H9 (cell line): ENCODE measurements at regions not wholly inside any gene's neighbourhood (a gene's known extent, or its start where the extent isn't known, plus 50 kb on each side); places are given as distances from the start of the nearest gene placed in this dataset.

Experiments used
- DNase-seq: peaks from one replicate; pipeline ENCODE4 v3.0.0-alpha.2; 2017
- H2AFZ ChIP-seq: one replicate; pipeline ENCODE4 v1.6.1; 2013; ENCODE audit warnings: mild to moderate bottlenecking, low read length, control low read depth, moderate library complexity
- H2AK5ac ChIP-seq: 2 replicates; pipeline ENCODE4 v1.6.1; 2013; ENCODE audit warnings: low read length, control low read depth, mixed read lengths; ENCODE audit not compliant: insufficient read length
- H2BK120ac ChIP-seq: one replicate; pipeline ENCODE4 v1.6.1; 2013; ENCODE audit warnings: low read depth, mild to moderate bottlenecking, low read length, control low read depth, inconsistent platforms; ENCODE audit not compliant: poor library complexity, severe bottlenecking
- H2BK12ac ChIP-seq: 2 replicates; pipeline ENCODE4 v1.6.1; 2013; ENCODE audit warnings: low read length, control low read depth, mixed read lengths, low read depth; ENCODE audit not compliant: insufficient read length
- H2BK15ac ChIP-seq: 2 replicates; pipeline ENCODE4 v1.6.1; 2013; ENCODE audit warnings: low read depth, low read length, control low read depth
- H2BK20ac ChIP-seq: one replicate; pipeline ENCODE4 v1.6.1; 2013; ENCODE audit warnings: low read depth, mild to moderate bottlenecking, low read length, control low read depth, inconsistent platforms; ENCODE audit not compliant: poor library complexity, severe bottlenecking
- H2BK5ac ChIP-seq: 2 replicates; pipeline ENCODE4 v1.6.1; 2013; ENCODE audit warnings: low read length, control low read depth, mixed read lengths; ENCODE audit not compliant: insufficient read length
- H3K14ac ChIP-seq: 2 replicates; pipeline ENCODE4 v1.6.1; 2013; ENCODE audit warnings: low read length, control low read depth; ENCODE audit not compliant: insufficient read depth
- H3K18ac ChIP-seq: 2 replicates; pipeline ENCODE4 v1.6.1; 2013; ENCODE audit warnings: low read depth, mild to moderate bottlenecking, mixed read lengths, low read length, control low read depth; ENCODE audit not compliant: insufficient read length
- H3K23ac ChIP-seq: 2 replicates; pipeline ENCODE4 v1.6.1; 2013; ENCODE audit warnings: low read length, control low read depth, mixed read lengths, low read depth; ENCODE audit not compliant: insufficient read length
- H3K23me2 ChIP-seq: 2 replicates; pipeline ENCODE4 v1.6.1; 2013; ENCODE audit warnings: low read depth, mild to moderate bottlenecking, mixed read lengths, low read length, control low read depth; ENCODE audit not compliant: insufficient read length, poor library complexity, severe bottlenecking
- H3K27ac ChIP-seq: 2 replicates; pipeline ENCODE4 v1.5.1; 2013; ENCODE audit warnings: low read length, control low read depth, mixed read lengths, low read depth; ENCODE audit not compliant: insufficient read length
- H3K27me3 ChIP-seq: 2 replicates; pipeline ENCODE4 v1.6.1; 2013; ENCODE audit warnings: low read length, control low read depth, inconsistent platforms; ENCODE audit not compliant: insufficient read depth
- H3K4ac ChIP-seq: 2 replicates; pipeline ENCODE4 v1.6.1; 2013; ENCODE audit warnings: low read depth, mild to moderate bottlenecking, control low read depth, inconsistent platforms, low read length, moderate library complexity
- H3K4me1 ChIP-seq: 2 replicates; pipeline ENCODE4 v1.6.1; 2013; ENCODE audit warnings: low read length, control low read depth, inconsistent platforms; ENCODE audit not compliant: insufficient read depth
- H3K4me2 ChIP-seq: 2 replicates; pipeline ENCODE4 v1.6.1; 2013; ENCODE audit warnings: low read length, control low read depth, mixed read lengths; ENCODE audit not compliant: insufficient read length, insufficient read depth
- H3K56ac ChIP-seq: 2 replicates; pipeline ENCODE4 v1.6.1; 2013; ENCODE audit warnings: low read depth, mild to moderate bottlenecking, mixed read lengths, low read length, control low read depth; ENCODE audit not compliant: insufficient read length
- H3K79me1 ChIP-seq: 2 replicates; pipeline ENCODE4 v1.6.1; 2013; ENCODE audit warnings: low read depth, mild to moderate bottlenecking, moderate library complexity, low read length, control low read depth, inconsistent platforms; ENCODE audit not compliant: insufficient read depth, poor library complexity, severe bottlenecking
- H3K79me2 ChIP-seq: 2 replicates; pipeline ENCODE4 v1.6.1; 2013; ENCODE audit warnings: low read length, control low read depth, inconsistent platforms; ENCODE audit not compliant: insufficient read depth
- H3K9ac ChIP-seq: 2 replicates; pipeline ENCODE4 v1.6.1; 2013; ENCODE audit warnings: low read length, control low read depth, mixed read lengths; ENCODE audit not compliant: insufficient read length; ENCODE audit errors: extremely low read depth
- H3K9me3 ChIP-seq: one replicate; pipeline ENCODE4 v1.6.1; 2013; ENCODE audit warnings: low read depth, low read length, inconsistent platforms; ENCODE audit not compliant: control insufficient read depth
- H3T11ph ChIP-seq: one replicate; pipeline ENCODE4 v1.6.1; 2013; ENCODE audit warnings: mild to moderate bottlenecking, low read length, control low read depth, inconsistent platforms
- H4K20me1 ChIP-seq: one replicate; pipeline ENCODE4 v1.6.1; 2013; ENCODE audit not compliant: control insufficient read depth, insufficient read length, insufficient read depth
- H4K5ac ChIP-seq: 2 replicates; pipeline ENCODE4 v1.6.1; 2013; ENCODE audit warnings: low read depth, mild to moderate bottlenecking, mixed read lengths, low read length, control low read depth; ENCODE audit not compliant: insufficient read length
- H4K8ac ChIP-seq: replicated peaks from 2 replicates; pipeline ENCODE4 v1.6.1; 2013; ENCODE audit warnings: low read length, control low read depth, mixed read lengths, low read depth; ENCODE audit not compliant: insufficient read length
- H4K91ac ChIP-seq: 2 replicates; pipeline ENCODE4 v1.6.1; 2013; ENCODE audit warnings: low read depth, mild to moderate bottlenecking, moderate library complexity, mixed read lengths, low read length, control low read depth; ENCODE audit not compliant: insufficient read length
- H3K27ac Mint-ChIP-seq, 3 experiments: 2 replicates in 2 of 3; 3 replicates in 1 of 3; pipeline ENCODE4 v1.8.0; 2020 to 2021; ENCODE audit warnings: mixed read lengths in 3 of 3, mild to moderate bottlenecking in 1 of 3, moderate library complexity in 1 of 3
- H3K27me3 Mint-ChIP-seq: 2 replicates; pipeline ENCODE4 v1.8.0; 2021; ENCODE audit warnings: low read depth, mild to moderate bottlenecking, moderate library complexity, mixed read lengths
- H3K36me3 Mint-ChIP-seq, 3 experiments: 2 replicates in 2 of 3; 3 replicates in 1 of 3; pipeline ENCODE4 v1.8.0; 2020 to 2021; ENCODE audit warnings: low read depth in 3 of 3, mixed read lengths in 3 of 3; ENCODE audit not compliant: insufficient read depth in 1 of 3
- H3K4me1 Mint-ChIP-seq, 2 experiments: 2 replicates each; pipeline ENCODE4 v1.8.0; 2020; ENCODE audit warnings: mixed read lengths in 2 of 2
- H3K4me3 Mint-ChIP-seq, 2 experiments: 2 replicates in 1 of 2; 3 replicates in 1 of 2; pipeline ENCODE4 v1.8.0; 2020 to 2021; ENCODE audit warnings: mild to moderate bottlenecking in 2 of 2, mixed read lengths in 2 of 2, moderate library complexity in 1 of 2
- H3K9me3 Mint-ChIP-seq, 2 experiments: 2 replicates in 1 of 2; 3 replicates in 1 of 2; pipeline ENCODE4 v1.8.0; 2020; ENCODE audit warnings: mild to moderate bottlenecking in 2 of 2, mixed read lengths in 2 of 2, moderate library complexity in 1 of 2
- CTCF ChIP-seq: fragments of 200-600 bp; sonication (generic); conservative IDR thresholded peaks from 3 replicates; pipeline ENCODE4 v1.8.0; 2021; ENCODE audit warnings: antibody characterized with exemption, mild to moderate bottlenecking
- WGBS: extraction: QIAGEN DNeasy Blood & Tissue Kit; methylation state at CpG from one replicate; pipeline ENCODE4 v1.1.7; 2013; ENCODE audit warnings: missing lambda C conversion rate, low lambda C conversion rate, mixed read lengths; ENCODE audit not compliant: insufficient read length; ENCODE audit errors: extremely low coverage; 5-methylcytosine and 5-hydroxymethylcytosine counted together

- Histone ChIP-seq H2BK12ac (no peak overlapping the region), H3K79me1 (no peaks in the 10 kb centered on the region), H2AK5ac (no peak overlapping the region), H3K23ac (no peak overlapping the region), H3K79me2 (no peaks in the 10 kb centered on the region), H2BK15ac (no peak overlapping the region), H3K27ac (no peak overlapping the region), H3K56ac (no peak overlapping the region), H4K91ac (no peak overlapping the region), H3T11ph (no peak overlapping the region), H3K18ac (no peak overlapping the region), H3K14ac (no peak overlapping the region), H3K4me1 (no peaks in the 10 kb centered on the region), H3K23me2 (no peaks in the 10 kb centered on the region), H3K4ac (no peak overlapping the region), H3K9ac (no peak overlapping the region), H2BK5ac (no peak overlapping the region), H4K8ac (no peak overlapping the region), H2BK120ac (no peak overlapping the region), H2BK20ac (no peak overlapping the region), H3K9me3 (no peaks in the 10 kb centered on the region), H2AFZ (no peak overlapping the region), H3K4me2 (no peak overlapping the region), H4K5ac (no peak overlapping the region), H4K20me1 (no peaks in the 10 kb centered on the region), H3K27me3 (no peaks in the 10 kb centered on the region)
- no peak for TF ChIP-seq CTCF
- Mint-ChIP-seq H3K27me3 (peaks cover 27% of the 10 kb centered on the region), H3K4me1 (peaks cover 6 to 12% of the 10 kb centered on the region in 2 experiments), H3K27ac (no peak overlapping the region), H3K36me3 (no peaks in the 10 kb centered on the region), H3K4me3 (no peak overlapping the region), H3K9me3 (peaks cover 3 to 4% of the 10 kb centered on the region in 2 experiments; a peak in 2 of 5 replicates)
- DNase-seq, result no peak
- no CpG with 5 or more reads among the region's 5 CpGs for WGBS
Measured at GRCh38 chr1:177385760-177386698, 215.3 kb downstream of the BRINP2 start.
